Kidney (tissue), 13 donors: ENCODE measurements at regions not wholly inside any gene's neighbourhood (a gene's known extent, or its start where the extent isn't known, plus 50 kb on each side); places are given as distances from the start of the nearest gene placed in this dataset.

Source experiments
- DNase-seq, 5 donors: peaks; one replicate each; pipeline ENCODE4 v3.0.0-alpha.2; 2013 to 2020
- FAIRE-seq: peaks from 2 replicates; lab custom pipeline; 2012; peaks lifted over from hg19 to GRCh38; lab: Jason Lieb, UNC
- H3K27ac ChIP-seq, 2 donors: one replicate each; pipeline ENCODE4 v1.7.0; 2013; ENCODE audit warnings: low read depth in 2 of 2, low read length in 2 of 2, inconsistent platforms in 1 of 2
- H3K27me3 ChIP-seq: one replicate; pipeline ENCODE4 v1.7.1; 2013; ENCODE audit warnings: low read length, inconsistent platforms; ENCODE audit not compliant: control insufficient read depth, insufficient read depth
- H3K36me3 ChIP-seq, 3 donors: one replicate each; pipeline versions ENCODE4 v1.7.0 to v1.7.1; 2013; ENCODE audit warnings: low read length in 3 of 3, control low read depth in 1 of 3, inconsistent platforms in 1 of 3; ENCODE audit not compliant: insufficient read depth in 3 of 3, control insufficient read depth in 2 of 3
- H3K4me1 ChIP-seq, 3 donors: one replicate each; pipeline versions ENCODE4 v1.7.0 to v1.7.1; 2013; ENCODE audit warnings: low read length in 3 of 3, inconsistent platforms in 1 of 3, low read depth in 1 of 3; ENCODE audit not compliant: control insufficient read depth in 2 of 3, insufficient read depth in 2 of 3
- H3K4me3 ChIP-seq, 3 donors: one replicate each; pipeline versions ENCODE4 v1.7.0 to v1.8.1; 2013; ENCODE audit warnings: low read length in 3 of 3, control low read depth in 1 of 3, inconsistent platforms in 1 of 3
- H3K9ac ChIP-seq, 3 donors: one replicate each; pipeline versions ENCODE4 v1.7.0 to v1.7.1; 2013; ENCODE audit warnings: low read length in 3 of 3, control low read depth in 1 of 3, inconsistent platforms in 1 of 3
- H3K9me3 ChIP-seq, 3 donors: one replicate each; pipeline versions ENCODE4 v1.7.0 to v1.7.1; 2013; ENCODE audit warnings: low read length in 3 of 3, control low read depth in 1 of 3, inconsistent platforms in 1 of 3; ENCODE audit not compliant: control insufficient read depth in 2 of 3, insufficient read depth in 1 of 3
- CTCF ChIP-seq: IDR thresholded peaks from 3 replicates; pipeline ENCODE4 v1.5.1; 2012; ENCODE audit warnings: mild to moderate bottlenecking, moderate library complexity, borderline replicate concordance; ENCODE audit not compliant: insufficient read depth; ENCODE audit errors: extremely low read depth
- intact Hi-C: fragments of 100-400 bp; cut with DNase I; formaldehyde crosslinking; loops from one replicate; pipeline ENCODE4 v1.11.1; 2022
- donor health status: control.
- donor health status: control.
- donor health status: control.
- donor health status: control.
- donor health status: control.
- donor health status: DM: yes; HTN: yes; CAD: no.
- donor health status: Normal renal cell carcinoma (clear cell type).

- no peaks in the 10 kb centered on the region for H3K27me3 ChIP-seq
- intact Hi-C loops = no loop called here
- no peak overlapping the region for H3K9ac ChIP-seq
- no peak overlapping the region for H3K27ac ChIP-seq
- no peaks in the 10 kb centered on the region for H3K4me1 ChIP-seq
- TF ChIP-seq CTCF = no peak
- H3K36me3 ChIP-seq = no peaks in the 10 kb centered on the region
- H3K9me3 ChIP-seq = no peaks in the 10 kb centered on the region
- FAIRE-seq (no peak), DNase-seq (no peak)
- no peak overlapping the region for H3K4me3 ChIP-seq
Observed at GRCh38 chr7:124412531-124412930, 353.1 kb downstream of the GPR37 start.

GRCh38 chr7:124411796-124412195 is 353.8 kb downstream of the GPR37 start:
- DNase-seq (peak in 1 of 5 donors; percentile 5), FAIRE-seq (no peak)
- no peak for TF ChIP-seq CTCF
- H3K9ac ChIP-seq = no peak overlapping the region
- no peak overlapping the region for H3K4me3 ChIP-seq
- H3K27me3 ChIP-seq = no peaks in the 10 kb centered on the region
- H3K4me1 ChIP-seq = no peaks in the 10 kb centered on the region
- H3K27ac ChIP-seq = no peak overlapping the region
- intact Hi-C loops = no loop called here
- no peaks in the 10 kb centered on the region for H3K9me3 ChIP-seq
- H3K36me3 ChIP-seq = no peaks in the 10 kb centered on the region

GRCh38 chr7:124403587-124403986 is 362.0 kb downstream of the GPR37 start:
- Histone ChIP-seq H3K27me3 (no peaks in the 10 kb centered on the region), H3K9ac (no peak overlapping the region), H3K9me3 (no peaks in the 10 kb centered on the region), H3K4me1 (no peaks in the 10 kb centered on the region), H3K27ac (no peak overlapping the region), H3K4me3 (no peak overlapping the region), H3K36me3 (no peaks in the 10 kb centered on the region)
- DNase-seq (no peak), FAIRE-seq (no peak)
- intact Hi-C loops = no loop called here
- TF ChIP-seq CTCF = no peak

GRCh38 chr7:124403112-124403511 is 362.5 kb downstream of the GPR37 start:
- TF ChIP-seq CTCF = no peak
- intact Hi-C loops = no loop called here
- Histone ChIP-seq H3K27me3 (no peaks in the 10 kb centered on the region), H3K36me3 (no peaks in the 10 kb centered on the region), H3K9me3 (no peaks in the 10 kb centered on the region), H3K9ac (no peak overlapping the region), H3K27ac (no peak overlapping the region), H3K4me3 (no peak overlapping the region), H3K4me1 (no peaks in the 10 kb centered on the region)
- FAIRE-seq (no peak), DNase-seq (no peak)
